ENCODE measurements at regions not wholly inside any gene's neighbourhood (a gene's known extent, or its start where the extent isn't known, plus 50 kb on each side); places are given as distances from the start of the nearest gene placed in this dataset.

- no peak for DNase-seq
- Histone ChIP-seq H3K9me3 (no peaks in the 10 kb centered on the region), H3K36me3 (no peaks in the 10 kb centered on the region), H3K4me3 (no peak overlapping the region), H3K27me3 (no peaks in the 10 kb centered on the region), H3K27ac (no peak overlapping the region), H3K4me1 (no peaks in the 10 kb centered on the region)
- no peak for FAIRE-seq
- no peak for ATAC-seq
- no peak for TF ChIP-seq CTCF (IDR thresholded peaks at IDR 0.05)
- intact Hi-C loops (cut with DNase I), result no loop called here
- WGBS, 2 donors, result 80 to 86% methylated on average over 10 of the region's 10 CpGs
Observed at GRCh38 chr10:120989996-120990598, 138.9 kb downstream of the WDR11 start.

GRCh38 chr10:120990831-120991230, 139.7 kb downstream of the WDR11 start:
- Histone ChIP-seq H3K4me3 (no peak overlapping the region), H3K4me1 (no peaks in the 10 kb centered on the region), H3K27me3 (no peaks in the 10 kb centered on the region), H3K27ac (no peak overlapping the region), H3K9me3 (no peaks in the 10 kb centered on the region), H3K36me3 (no peaks in the 10 kb centered on the region)
- TF ChIP-seq CTCF (IDR thresholded peaks at IDR 0.05), result no peak
- FAIRE-seq (no peak), ATAC-seq (no peak), DNase-seq (no peak)
- WGBS, 2 donors, result 59 to 68% methylated on average over 2 of the region's 2 CpGs
- intact Hi-C loops (cut with DNase I), result no loop called here

- intact Hi-C loops (cut with DNase I), result no loop called here
- Histone ChIP-seq H3K27ac (no peak overlapping the region), H3K4me1 (no peaks in the 10 kb centered on the region), H3K4me3 (no peak overlapping the region), H3K9me3 (no peaks in the 10 kb centered on the region), H3K27me3 (no peaks in the 10 kb centered on the region), H3K36me3 (no peaks in the 10 kb centered on the region)
- DNase-seq (no peak), ATAC-seq (no peak), FAIRE-seq (no peak)
- TF ChIP-seq CTCF (IDR thresholded peaks at IDR 0.05), result no peak
- 82 to 89% methylated on average over 2 of the region's 2 CpGs for WGBS, 2 donors
Observed at GRCh38 chr10:120993089-120993488, 141.9 kb downstream of the WDR11 start.

- 72 to 82% methylated on average over 4 of the region's 4 CpGs for WGBS, 2 donors
- no peak overlapping the region for H3K27ac ChIP-seq
Observed at GRCh38 chr10:120995768-120996167, 144.6 kb downstream of the WDR11 start.

More at GRCh38 chr10:120995768-120996167, 144.6 kb downstream of the WDR11 start:
- ATAC-seq, result no peak
- FAIRE-seq, result no peak
- no peaks in the 10 kb centered on the region for H3K4me1 ChIP-seq
- no peaks in the 10 kb centered on the region for H3K36me3 ChIP-seq
- H3K9me3 ChIP-seq, result no peaks in the 10 kb centered on the region
- no peak overlapping the region for H3K4me3 ChIP-seq
- no peak for TF ChIP-seq CTCF (IDR thresholded peaks at IDR 0.05)
- no peaks in the 10 kb centered on the region for H3K27me3 ChIP-seq
- no peak for DNase-seq
- intact Hi-C loops (cut with DNase I), result no loop called here
